PC-3 (cell line): ENCODE measurements at regions not wholly inside any gene's neighbourhood (a gene's known extent, or its start where the extent isn't known, plus 50 kb on each side); places are given as distances from the start of the nearest gene placed in this dataset.

Experiments
- EZH2 ChIP-seq: fragments of 300-600 bp; sonication (generic); IDR thresholded peaks from one replicate; pipeline ENCODE4 v1.6.1; 2017; ENCODE audit warnings: antibody characterized with exemption, mild to moderate bottlenecking, low read length; ENCODE audit not compliant: unreplicated experiment
- EZH2phosphoT487 ChIP-seq: fragments of 300-600 bp; sonication (generic); IDR thresholded peaks from 2 replicates; pipeline ENCODE4 v1.6.1; 2018; ENCODE audit warnings: mild to moderate bottlenecking, antibody characterized with exemption, low read length, borderline replicate concordance
- TF ChIP-seq, protein P1 (sequence below): fragments of 300-600 bp; sonication (generic); conservative IDR thresholded peaks from 2 replicates; pipeline ENCODE4 v1.5.1; 2017; ENCODE audit warnings: antibody characterized with exemption, low read depth, mild to moderate bottlenecking, low read length

DNA sequence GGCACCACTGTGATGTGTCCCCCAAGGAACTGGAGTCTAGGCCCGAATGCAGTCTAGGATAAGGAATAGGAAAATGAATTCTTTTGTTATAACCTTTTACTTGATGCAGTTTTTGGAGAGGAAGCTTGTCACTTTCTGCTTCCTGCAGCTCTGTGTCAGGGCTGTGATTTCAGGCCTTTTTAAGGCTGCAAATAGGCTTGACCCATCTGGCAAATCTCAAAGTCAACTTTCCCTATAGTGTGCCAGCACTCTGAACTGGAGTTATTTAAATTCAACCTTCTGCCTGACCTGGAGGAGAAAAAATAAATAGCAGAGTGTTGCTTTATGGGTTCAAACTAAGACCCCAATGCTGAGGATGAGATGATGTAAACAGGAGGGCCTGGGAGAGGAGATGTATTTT is 51.8 kb upstream of the CEP83 start:
- TF ChIP-seq EZH2 (no peak), EZH2phosphoT487 (no peak)
- TF ChIP-seq, protein P1, sequence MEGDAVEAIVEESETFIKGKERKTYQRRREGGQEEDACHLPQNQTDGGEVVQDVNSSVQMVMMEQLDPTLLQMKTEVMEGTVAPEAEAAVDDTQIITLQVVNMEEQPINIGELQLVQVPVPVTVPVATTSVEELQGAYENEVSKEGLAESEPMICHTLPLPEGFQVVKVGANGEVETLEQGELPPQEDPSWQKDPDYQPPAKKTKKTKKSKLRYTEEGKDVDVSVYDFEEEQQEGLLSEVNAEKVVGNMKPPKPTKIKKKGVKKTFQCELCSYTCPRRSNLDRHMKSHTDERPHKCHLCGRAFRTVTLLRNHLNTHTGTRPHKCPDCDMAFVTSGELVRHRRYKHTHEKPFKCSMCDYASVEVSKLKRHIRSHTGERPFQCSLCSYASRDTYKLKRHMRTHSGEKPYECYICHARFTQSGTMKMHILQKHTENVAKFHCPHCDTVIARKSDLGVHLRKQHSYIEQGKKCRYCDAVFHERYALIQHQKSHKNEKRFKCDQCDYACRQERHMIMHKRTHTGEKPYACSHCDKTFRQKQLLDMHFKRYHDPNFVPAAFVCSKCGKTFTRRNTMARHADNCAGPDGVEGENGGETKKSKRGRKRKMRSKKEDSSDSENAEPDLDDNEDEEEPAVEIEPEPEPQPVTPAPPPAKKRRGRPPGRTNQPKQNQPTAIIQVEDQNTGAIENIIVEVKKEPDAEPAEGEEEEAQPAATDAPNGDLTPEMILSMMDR: no peak
